Osteocyte (in vitro differentiated cells): ENCODE measurements at regions not wholly inside any gene's neighbourhood (a gene's known extent, or its start where the extent isn't known, plus 50 kb on each side); places are given as distances from the start of the nearest gene placed in this dataset.

Experiments used
- DNase-seq: peaks from one replicate; pipeline ENCODE4 v3.0.0; 2021; ENCODE audit warnings: mixed read lengths; ENCODE audit not compliant: unreplicated experiment; ENCODE audit errors: extremely low spot score
- H3K27ac Mint-ChIP-seq: one replicate; pipeline ENCODE4 v1.8.0; 2021; ENCODE audit warnings: mild to moderate bottlenecking, mixed read lengths; ENCODE audit not compliant: unreplicated experiment
- H3K27me3 Mint-ChIP-seq: one replicate; pipeline ENCODE4 v1.8.0; 2021; ENCODE audit warnings: mixed read lengths; ENCODE audit not compliant: unreplicated experiment
- H3K36me3 Mint-ChIP-seq: one replicate; pipeline ENCODE4 v1.8.0; 2021; ENCODE audit warnings: mixed read lengths; ENCODE audit not compliant: unreplicated experiment
- H3K4me1 Mint-ChIP-seq: one replicate; pipeline ENCODE4 v1.8.0; 2021; ENCODE audit warnings: mixed read lengths; ENCODE audit not compliant: unreplicated experiment
- H3K4me3 Mint-ChIP-seq: one replicate; pipeline ENCODE4 v1.8.0; 2021; ENCODE audit warnings: mild to moderate bottlenecking, moderate library complexity, mixed read lengths; ENCODE audit not compliant: unreplicated experiment
- H3K9me3 Mint-ChIP-seq: one replicate; pipeline ENCODE4 v1.8.0; 2021; ENCODE audit warnings: mixed read lengths; ENCODE audit not compliant: unreplicated experiment
- CTCF ChIP-seq: fragments of 200-600 bp; sonication (generic); IDR thresholded peaks from 2 replicates; pipeline ENCODE4 v1.5.0; 2021; ENCODE audit warnings: antibody characterized with exemption, mild to moderate bottlenecking, moderate library complexity

DNA sequence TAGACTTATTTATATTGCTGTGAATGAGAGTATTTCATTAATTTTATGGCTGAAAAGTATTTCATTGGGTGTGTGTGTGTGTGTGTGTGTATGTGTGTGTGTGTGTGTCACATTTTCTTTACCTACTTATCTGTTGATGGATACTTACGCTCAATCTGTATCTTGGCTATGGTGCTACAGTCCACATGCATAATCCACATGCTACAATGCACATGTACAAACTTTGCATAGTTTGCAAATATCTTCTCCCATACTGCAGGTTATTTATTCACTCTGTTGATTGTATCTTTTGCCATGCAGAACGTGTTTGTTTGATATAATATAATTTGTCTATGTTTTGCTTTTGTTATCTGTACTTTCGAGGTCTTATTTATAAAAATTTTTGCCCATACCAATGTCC lies 167.8 kb downstream of the RAB28 start:
- no peak overlapping the region for H3K4me3 Mint-ChIP-seq
- TF ChIP-seq CTCF: no peak
- H3K36me3 Mint-ChIP-seq: no peaks in the 10 kb centered on the region

DNA sequence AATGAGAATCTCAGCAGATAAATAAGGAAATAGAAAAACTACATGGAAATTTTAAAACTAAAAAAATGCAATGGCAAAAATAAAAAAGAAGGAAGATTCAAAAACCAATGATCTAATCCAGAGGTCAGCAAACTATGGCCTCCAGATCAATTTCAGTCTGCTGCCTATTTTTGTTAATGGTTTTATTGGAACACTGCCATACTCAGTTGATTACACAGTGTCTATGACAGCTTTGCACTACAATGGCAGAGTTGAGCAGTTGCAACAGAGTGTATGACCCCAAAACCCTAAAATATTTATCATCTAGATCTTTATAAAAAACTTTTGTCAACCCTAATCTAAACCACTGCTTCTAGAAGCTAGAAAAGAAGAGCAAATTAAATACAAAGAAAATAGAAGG lies 170.3 kb downstream of the RAB28 start:
- Mint-ChIP-seq H3K4me1 (no peaks in the 10 kb centered on the region), H3K27me3 (no peaks in the 10 kb centered on the region), H3K27ac (no peak overlapping the region), H3K4me3 (no peak overlapping the region), H3K36me3 (no peaks in the 10 kb centered on the region), H3K9me3 (no peaks in the 10 kb centered on the region)
- no peak for TF ChIP-seq CTCF
- no peak for DNase-seq

More for the DNA sequence above, 167.8 kb downstream of the RAB28 start:
- Mint-ChIP-seq H3K27ac (no peak overlapping the region), H3K4me1 (no peaks in the 10 kb centered on the region), H3K9me3 (peaks cover 7% of the 10 kb centered on the region), H3K27me3 (no peaks in the 10 kb centered on the region)
- DNase-seq: no peak

GRCh38 chr4:13312264-13312663 lies 171.9 kb downstream of the RAB28 start:
- DNase-seq: no peak
- H3K9me3 Mint-ChIP-seq: no peaks in the 10 kb centered on the region
- no peaks in the 10 kb centered on the region for H3K4me1 Mint-ChIP-seq
- H3K27ac Mint-ChIP-seq: no peak overlapping the region
- no peaks in the 10 kb centered on the region for H3K36me3 Mint-ChIP-seq
- no peak for TF ChIP-seq CTCF
- H3K4me3 Mint-ChIP-seq: no peak overlapping the region
- no peaks in the 10 kb centered on the region for H3K27me3 Mint-ChIP-seq

DNA sequence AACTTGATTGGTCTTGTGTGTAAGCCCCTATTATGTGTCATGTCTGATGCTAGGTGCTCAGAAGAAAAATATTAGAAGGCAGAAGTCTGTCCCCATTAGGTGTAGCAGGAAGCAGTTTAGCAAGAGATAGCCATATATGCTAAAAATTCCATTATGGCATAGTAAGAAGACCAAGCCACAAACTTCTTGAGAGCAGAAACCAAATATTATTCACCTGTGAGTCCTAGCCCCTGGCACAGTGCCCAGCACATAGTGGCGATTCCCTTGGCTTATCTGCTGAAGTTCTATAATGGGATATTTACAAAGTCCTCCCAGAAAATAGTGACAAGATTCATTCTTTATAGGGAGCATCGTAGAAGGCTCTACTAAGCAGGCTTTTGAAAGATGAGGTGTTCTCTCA lies 174.4 kb downstream of the RAB28 start:
- no peak overlapping the region for H3K4me3 Mint-ChIP-seq
- no peaks in the 10 kb centered on the region for H3K4me1 Mint-ChIP-seq
- no peaks in the 10 kb centered on the region for H3K36me3 Mint-ChIP-seq
- no peaks in the 10 kb centered on the region for H3K27me3 Mint-ChIP-seq
- no peak for DNase-seq
- no peak overlapping the region for H3K27ac Mint-ChIP-seq
- no peak for TF ChIP-seq CTCF
- H3K9me3 Mint-ChIP-seq: no peaks in the 10 kb centered on the region

DNA sequence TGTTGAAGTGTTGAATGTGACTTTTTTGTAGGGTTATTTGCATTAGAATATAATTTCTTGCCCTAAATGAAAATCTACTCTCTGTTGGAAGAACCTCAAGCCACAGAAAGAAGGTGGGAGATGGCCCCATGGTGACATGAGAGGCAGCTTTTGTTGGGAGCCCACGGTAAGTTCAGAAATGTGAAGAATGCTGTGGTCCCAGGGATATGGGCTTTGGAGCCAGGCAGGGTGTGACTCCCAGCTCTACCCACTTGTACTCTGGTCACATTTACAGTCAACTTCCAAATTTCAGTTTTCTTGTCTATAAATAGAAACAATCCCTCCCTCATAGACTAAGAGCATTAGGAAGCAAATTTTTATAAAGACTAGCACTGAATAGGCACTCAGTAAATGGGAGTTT lies 177.8 kb downstream of the RAB28 start:
- TF ChIP-seq CTCF: no peak
- H3K4me3 Mint-ChIP-seq: no peak overlapping the region
- no peaks in the 10 kb centered on the region for H3K9me3 Mint-ChIP-seq
- H3K4me1 Mint-ChIP-seq: peaks cover 3% of the 10 kb centered on the region
- H3K36me3 Mint-ChIP-seq: no peaks in the 10 kb centered on the region
- H3K27me3 Mint-ChIP-seq: no peaks in the 10 kb centered on the region
- H3K27ac Mint-ChIP-seq: no peak overlapping the region
- no peak for DNase-seq
